HFF-Myc (cell line): ENCODE measurements at regions not wholly inside any gene's neighbourhood (a gene's known extent, or its start where the extent isn't known, plus 50 kb on each side); places are given as distances from the start of the nearest gene placed in this dataset.

ENCODE experiments used
- DNase-seq: peaks from one replicate; pipeline ENCODE4 v3.0.0-alpha.2; 2011; ENCODE audit warnings: low read depth; ENCODE audit errors: extremely low read depth
- H3K4me3 ChIP-seq: replicated peaks from 2 replicates; pipeline ENCODE4 v1.5.1; 2011; ENCODE audit warnings: low read depth, mild to moderate bottlenecking, control low read depth, low read length
- TF ChIP-seq, protein P1 (sequence below): IDR thresholded peaks from 2 replicates; pipeline ENCODE4 v1.5.1; 2012; ENCODE audit warnings: mild to moderate bottlenecking, low read depth, low read length, control low read depth; ENCODE audit errors: missing control alignments

DNA sequence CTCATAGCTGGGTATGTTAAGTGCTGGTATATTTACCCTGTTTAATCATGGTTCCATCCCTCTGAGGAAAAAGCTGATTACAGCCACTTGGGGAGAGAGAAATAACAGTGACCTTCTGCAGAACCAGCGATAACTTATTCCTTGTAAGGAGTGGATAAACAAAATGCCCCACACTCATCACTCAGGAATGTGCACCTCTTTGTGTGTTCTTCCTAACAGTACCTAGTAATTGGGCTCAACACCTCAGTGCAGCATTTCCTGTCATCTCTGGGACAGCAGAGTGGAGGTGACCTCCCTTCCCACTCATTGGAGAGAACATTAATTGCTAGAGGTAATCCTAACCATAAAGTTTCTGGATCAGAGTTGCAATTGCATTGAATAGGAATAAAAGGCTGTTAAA, 112.5 kb upstream of the F3 start:
- no peak overlapping the region for H3K4me3 ChIP-seq
- peak; percentile 46 for DNase-seq
- TF ChIP-seq, protein P1, sequence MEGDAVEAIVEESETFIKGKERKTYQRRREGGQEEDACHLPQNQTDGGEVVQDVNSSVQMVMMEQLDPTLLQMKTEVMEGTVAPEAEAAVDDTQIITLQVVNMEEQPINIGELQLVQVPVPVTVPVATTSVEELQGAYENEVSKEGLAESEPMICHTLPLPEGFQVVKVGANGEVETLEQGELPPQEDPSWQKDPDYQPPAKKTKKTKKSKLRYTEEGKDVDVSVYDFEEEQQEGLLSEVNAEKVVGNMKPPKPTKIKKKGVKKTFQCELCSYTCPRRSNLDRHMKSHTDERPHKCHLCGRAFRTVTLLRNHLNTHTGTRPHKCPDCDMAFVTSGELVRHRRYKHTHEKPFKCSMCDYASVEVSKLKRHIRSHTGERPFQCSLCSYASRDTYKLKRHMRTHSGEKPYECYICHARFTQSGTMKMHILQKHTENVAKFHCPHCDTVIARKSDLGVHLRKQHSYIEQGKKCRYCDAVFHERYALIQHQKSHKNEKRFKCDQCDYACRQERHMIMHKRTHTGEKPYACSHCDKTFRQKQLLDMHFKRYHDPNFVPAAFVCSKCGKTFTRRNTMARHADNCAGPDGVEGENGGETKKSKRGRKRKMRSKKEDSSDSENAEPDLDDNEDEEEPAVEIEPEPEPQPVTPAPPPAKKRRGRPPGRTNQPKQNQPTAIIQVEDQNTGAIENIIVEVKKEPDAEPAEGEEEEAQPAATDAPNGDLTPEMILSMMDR: no peak

DNA sequence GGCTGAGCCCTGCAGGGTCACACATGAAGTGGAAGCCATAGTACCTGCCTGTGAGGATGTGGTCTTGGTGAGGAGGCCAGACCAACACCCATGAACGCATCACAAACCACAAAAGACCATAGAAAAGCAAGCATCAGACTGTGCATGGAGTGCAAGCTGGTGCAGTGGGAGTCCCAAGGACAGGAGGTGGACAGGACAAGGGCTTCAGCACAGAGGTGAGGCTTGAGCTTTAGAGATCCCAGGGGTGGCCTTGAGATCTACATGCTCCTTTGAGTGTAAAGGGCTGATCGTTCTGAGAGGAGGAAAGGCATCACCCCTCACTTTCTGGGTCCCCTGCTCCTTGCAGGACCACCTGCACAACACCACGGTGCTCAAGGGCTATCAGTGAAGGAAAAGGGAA, 111.9 kb upstream of the F3 start:
- no peak overlapping the region for H3K4me3 ChIP-seq
- TF ChIP-seq, protein P1: no peak
- no peak for DNase-seq

DNA sequence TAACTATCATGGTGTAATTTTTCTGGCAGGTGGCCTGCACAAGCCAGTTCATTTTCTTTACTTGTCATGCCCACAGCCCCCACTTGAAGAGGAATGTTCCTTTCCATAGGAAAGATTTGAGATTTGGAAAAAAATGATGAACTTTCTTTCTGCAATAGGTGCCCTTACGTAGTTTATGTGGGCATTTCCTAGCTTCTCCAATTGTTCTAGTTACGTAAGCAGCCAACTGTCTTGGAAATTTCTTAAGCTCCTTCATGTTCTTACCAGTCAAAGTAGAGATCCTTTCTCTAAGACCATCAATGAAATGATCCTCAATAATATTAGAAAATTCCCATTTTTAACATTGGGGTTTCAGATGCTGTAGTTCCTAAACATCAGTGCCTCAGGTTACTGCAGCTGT, 109.5 kb upstream of the F3 start:
- no peak overlapping the region for H3K4me3 ChIP-seq
- TF ChIP-seq, protein P1: no peak
- no peak for DNase-seq

DNA sequence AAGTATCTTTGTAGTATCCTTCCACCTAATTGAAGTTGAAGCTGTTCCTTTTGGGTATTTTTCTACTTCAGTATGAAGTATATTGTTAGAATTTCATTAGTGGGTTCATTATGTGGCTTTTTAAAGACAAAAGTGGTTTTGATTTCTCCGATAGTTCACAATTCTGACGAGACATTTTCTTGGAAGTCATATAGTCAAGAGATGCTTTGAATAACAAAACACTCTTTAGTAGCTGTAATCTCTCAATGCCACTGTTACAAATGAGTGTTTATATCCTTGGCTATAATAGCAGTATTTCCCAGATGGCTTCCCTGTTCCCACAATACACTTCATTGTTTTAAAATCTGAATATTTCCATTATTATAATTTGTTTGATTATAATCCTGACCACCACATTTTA, 108.7 kb upstream of the F3 start:
- no peak for DNase-seq
- no peak overlapping the region for H3K4me3 ChIP-seq
- TF ChIP-seq, protein P1: no peak

DNA sequence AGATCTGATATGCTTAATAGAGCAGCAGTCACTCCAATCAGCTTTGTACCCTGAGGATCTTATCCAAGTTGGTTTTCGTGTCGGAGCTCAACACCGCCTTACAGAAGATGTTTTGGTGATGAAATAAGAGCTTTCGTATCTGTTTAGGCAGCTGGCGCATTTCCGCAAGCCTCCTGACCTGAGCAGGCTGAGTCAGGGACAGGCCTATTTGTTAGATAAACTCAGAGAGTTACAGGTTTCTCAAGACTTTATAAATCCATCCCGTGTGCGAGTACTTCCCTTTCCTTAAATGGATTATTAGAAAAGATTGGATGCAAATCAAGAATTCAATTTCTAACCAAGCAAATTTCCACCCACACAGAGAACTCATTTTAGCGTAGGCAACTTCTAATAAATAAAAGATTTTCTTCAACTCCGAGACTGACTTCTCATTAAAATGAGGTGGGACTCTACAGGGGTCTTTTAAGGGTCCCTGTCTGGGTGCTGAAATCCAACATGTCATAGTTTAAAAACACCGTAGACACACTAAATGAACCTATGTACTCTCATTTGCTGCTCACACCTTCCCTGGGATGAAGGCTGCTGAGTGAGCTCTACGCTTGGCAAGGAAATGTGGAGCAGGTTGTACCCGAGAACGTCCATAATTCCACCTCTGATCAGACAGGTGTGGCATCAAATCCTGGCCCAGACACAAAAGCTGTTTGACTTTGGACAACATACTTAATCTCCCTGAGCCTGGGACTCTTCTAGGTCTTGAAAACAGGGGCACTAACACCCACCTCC, 106.9 kb upstream of the F3 start:
- TF ChIP-seq, protein P1: no peak
- peak; percentile 97 for DNase-seq
- H3K4me3 ChIP-seq: no peak overlapping the region

DNA sequence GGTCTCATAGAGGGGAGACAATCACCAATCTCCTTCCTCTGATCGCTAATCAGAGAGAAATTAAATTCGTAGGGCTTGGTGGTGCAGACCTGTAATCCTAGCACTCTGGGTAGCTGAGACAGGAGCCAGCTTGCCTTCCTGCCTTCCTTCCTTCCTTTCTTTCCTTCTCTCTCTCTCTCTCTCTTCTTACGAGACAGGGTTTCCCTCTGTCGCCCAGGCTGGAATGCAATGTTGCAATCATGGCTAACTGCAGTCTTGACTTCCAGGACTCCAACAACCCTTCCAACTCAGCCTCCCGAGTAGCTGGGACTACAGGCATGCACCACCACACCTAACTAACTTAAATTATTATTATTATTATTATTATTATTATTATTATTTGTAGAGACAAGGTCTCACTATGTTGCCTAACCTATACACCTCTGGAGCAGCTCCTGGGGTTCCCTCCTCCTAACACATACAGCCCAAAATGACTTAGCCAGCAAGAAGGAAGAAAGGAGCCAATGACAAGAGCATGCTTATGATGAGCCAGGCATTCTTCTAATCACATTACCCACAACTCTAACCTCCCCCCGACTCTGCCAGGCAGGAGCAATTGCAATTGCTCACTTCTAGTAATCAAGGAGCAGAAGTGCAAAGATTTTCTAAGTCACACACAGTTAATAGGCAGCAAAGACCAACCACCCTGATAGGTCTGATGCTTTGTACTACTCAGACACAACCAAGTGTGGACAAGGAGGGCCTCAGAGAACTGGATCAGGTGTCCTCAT, 105.4 kb upstream of the F3 start:
- TF ChIP-seq, protein P1: no peak
- DNase-seq: no peak
- H3K4me3 ChIP-seq: no peak overlapping the region
